ENCODE measurements at regions not wholly inside any gene's neighbourhood (a gene's known extent, or its start where the extent isn't known, plus 50 kb on each side); places are given as distances from the start of the nearest gene placed in this dataset.

DNA sequence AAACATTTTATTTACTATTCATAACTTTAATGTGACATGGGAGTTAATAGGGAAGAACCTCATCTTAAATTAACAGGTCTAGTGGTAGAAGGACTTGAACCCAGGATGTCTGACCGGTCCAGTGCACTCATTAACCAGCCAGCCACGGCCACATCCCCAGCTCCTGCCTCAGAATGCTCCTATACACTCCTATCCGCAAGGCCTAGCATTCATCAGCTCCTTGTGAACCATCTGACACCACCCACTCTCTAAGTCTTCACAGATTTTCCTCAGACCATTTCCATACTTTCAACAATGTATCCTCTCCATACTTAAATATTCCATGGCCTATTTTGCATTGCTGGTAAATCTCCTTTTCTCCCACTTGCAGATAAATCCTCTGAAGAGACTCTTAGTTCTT, 98.3 kb downstream of the KLF12 start:
- no peaks in the 10 kb centered on the region for H3K36me3 Mint-ChIP-seq
- H3K27ac Mint-ChIP-seq = peak overlapping the region; percentile 98
- no peaks in the 10 kb centered on the region; the same call in 1 of the 2 replicates for H3K27me3 Mint-ChIP-seq (ENCODE audit: low read depth)
- CTCF ChIA-PET = interaction anchor here (0.9 kb wide), 1 partner anchor 187 kb away, joined by 3 read pairs; no protein-coding TSS in a partner anchor
- peaks cover 57% of the 10 kb centered on the region for H3K4me1 Mint-ChIP-seq
- H3K4me3 Mint-ChIP-seq = peak overlapping the region; percentile 47
- TF ChIP-seq GABPB1 (CRISPR knock-in tag; IDR thresholded peaks at IDR 0.05) = no peak
- TF ChIP-seq ZNF512 (CRISPR knock-in tag; IDR thresholded peaks at IDR 0.05; ENCODE audit: borderline replicate concordance) = no peak
- ATAC-seq (peak; percentile 32), DNase-seq (ENCODE audit: low spot score) (no peak)
- POLR2A ChIA-PET = interaction anchor here (1.0 kb wide), 1 partner anchor 251 kb away, joined by 4 read pairs; no protein-coding TSS in a partner anchor
- H3K9me3 Mint-ChIP-seq = no peaks in the 10 kb centered on the region

DNA sequence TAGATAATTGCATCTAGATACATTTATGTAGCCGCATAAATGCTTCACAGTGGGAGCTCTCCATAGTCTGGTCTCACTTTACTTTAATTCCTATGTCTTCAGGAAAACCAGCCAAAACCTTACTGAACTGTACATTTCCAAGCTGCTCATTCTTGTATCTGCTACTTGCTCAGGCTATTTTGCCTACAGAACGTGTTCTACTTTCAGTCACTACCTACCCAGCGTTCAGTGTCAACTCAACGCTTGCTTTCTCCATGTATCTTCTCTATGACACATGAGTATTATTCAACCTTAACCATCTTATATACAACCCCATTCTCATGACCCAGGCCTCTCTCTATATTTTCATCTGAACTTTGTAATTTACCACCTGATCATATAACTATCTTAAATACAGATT, 101.9 kb downstream of the KLF12 start:
- TF ChIP-seq, protein P1, sequence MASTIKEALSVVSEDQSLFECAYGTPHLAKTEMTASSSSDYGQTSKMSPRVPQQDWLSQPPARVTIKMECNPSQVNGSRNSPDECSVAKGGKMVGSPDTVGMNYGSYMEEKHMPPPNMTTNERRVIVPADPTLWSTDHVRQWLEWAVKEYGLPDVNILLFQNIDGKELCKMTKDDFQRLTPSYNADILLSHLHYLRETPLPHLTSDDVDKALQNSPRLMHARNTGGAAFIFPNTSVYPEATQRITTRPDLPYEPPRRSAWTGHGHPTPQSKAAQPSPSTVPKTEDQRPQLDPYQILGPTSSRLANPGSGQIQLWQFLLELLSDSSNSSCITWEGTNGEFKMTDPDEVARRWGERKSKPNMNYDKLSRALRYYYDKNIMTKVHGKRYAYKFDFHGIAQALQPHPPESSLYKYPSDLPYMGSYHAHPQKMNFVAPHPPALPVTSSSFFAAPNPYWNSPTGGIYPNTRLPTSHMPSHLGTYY (CRISPR knock-in tag; IDR thresholded peaks at IDR 0.05) = no peak
- no peak for TF ChIP-seq MAX (CRISPR knock-in tag; IDR thresholded peaks at IDR 0.05)
- no peak for TF ChIP-seq CBFB (CRISPR knock-in tag; IDR thresholded peaks at IDR 0.05; ENCODE audit: low read depth)
- no peak for TF ChIP-seq ATF6 (CRISPR knock-in tag; IDR thresholded peaks at IDR 0.05)
- TF ChIP-seq ZNF317 (CRISPR knock-in tag; IDR thresholded peaks at IDR 0.05; ENCODE audit: borderline replicate concordance, low read depth) = no peak
- no peak for TF ChIP-seq CTCF (IDR thresholded peaks at IDR 0.05)
- TF ChIP-seq TEAD1 (CRISPR knock-in tag; IDR thresholded peaks at IDR 0.05) = no peak
- Mint-ChIP-seq H3K27ac (no peak overlapping the region), H3K27me3 (ENCODE audit: low read depth) (no peaks in the 10 kb centered on the region; the same call in 1 of the 2 replicates), H3K36me3 (no peaks in the 10 kb centered on the region), H3K4me3 (no peak overlapping the region), H3K4me1 (peaks cover 63% of the 10 kb centered on the region), H3K9me3 (no peaks in the 10 kb centered on the region)
- no peak for DNase-seq (ENCODE audit: low spot score)
- ATAC-seq = no peak
- CTCF ChIA-PET = no interaction called here
- POLR2A ChIA-PET = interaction anchor here (0.6 kb wide), 1 partner anchor 683 kb away, joined by 3 read pairs; no protein-coding TSS in a partner anchor

- ChIA-PET POLR2A (interaction anchor here (0.6 kb wide), 1 partner anchor 18 kb away, joined by 3 read pairs; no protein-coding TSS in a partner anchor), CTCF (interaction anchor here (0.7 to 0.8 kb wide), 2 partner anchors 20 to 260 kb away, joined by 3 to 5 read pairs; no protein-coding TSS in a partner anchor)
- peak; percentile 32 for ATAC-seq
- no peak for TF ChIP-seq RELA (CRISPR knock-in tag; IDR thresholded peaks at IDR 0.05; ENCODE audit: borderline replicate concordance)
- no peak for TF ChIP-seq EMX1 (CRISPR knock-in tag; IDR thresholded peaks at IDR 0.05)
- no peak for TF ChIP-seq NFE2L1 (CRISPR knock-in tag; IDR thresholded peaks at IDR 0.05)
- TF ChIP-seq, protein P2, sequence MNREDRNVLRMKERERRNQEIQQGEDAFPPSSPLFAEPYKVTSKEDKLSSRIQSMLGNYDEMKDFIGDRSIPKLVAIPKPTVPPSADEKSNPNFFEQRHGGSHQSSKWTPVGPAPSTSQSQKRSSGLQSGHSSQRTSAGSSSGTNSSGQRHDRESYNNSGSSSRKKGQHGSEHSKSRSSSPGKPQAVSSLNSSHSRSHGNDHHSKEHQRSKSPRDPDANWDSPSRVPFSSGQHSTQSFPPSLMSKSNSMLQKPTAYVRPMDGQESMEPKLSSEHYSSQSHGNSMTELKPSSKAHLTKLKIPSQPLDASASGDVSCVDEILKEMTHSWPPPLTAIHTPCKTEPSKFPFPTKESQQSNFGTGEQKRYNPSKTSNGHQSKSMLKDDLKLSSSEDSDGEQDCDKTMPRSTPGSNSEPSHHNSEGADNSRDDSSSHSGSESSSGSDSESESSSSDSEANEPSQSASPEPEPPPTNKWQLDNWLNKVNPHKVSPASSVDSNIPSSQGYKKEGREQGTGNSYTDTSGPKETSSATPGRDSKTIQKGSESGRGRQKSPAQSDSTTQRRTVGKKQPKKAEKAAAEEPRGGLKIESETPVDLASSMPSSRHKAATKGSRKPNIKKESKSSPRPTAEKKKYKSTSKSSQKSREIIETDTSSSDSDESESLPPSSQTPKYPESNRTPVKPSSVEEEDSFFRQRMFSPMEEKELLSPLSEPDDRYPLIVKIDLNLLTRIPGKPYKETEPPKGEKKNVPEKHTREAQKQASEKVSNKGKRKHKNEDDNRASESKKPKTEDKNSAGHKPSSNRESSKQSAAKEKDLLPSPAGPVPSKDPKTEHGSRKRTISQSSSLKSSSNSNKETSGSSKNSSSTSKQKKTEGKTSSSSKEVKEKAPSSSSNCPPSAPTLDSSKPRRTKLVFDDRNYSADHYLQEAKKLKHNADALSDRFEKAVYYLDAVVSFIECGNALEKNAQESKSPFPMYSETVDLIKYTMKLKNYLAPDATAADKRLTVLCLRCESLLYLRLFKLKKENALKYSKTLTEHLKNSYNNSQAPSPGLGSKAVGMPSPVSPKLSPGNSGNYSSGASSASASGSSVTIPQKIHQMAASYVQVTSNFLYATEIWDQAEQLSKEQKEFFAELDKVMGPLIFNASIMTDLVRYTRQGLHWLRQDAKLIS (CRISPR knock-in tag; IDR thresholded peaks at IDR 0.05; ENCODE audit: borderline replicate concordance) = no peak
- TF ChIP-seq, protein P3, sequence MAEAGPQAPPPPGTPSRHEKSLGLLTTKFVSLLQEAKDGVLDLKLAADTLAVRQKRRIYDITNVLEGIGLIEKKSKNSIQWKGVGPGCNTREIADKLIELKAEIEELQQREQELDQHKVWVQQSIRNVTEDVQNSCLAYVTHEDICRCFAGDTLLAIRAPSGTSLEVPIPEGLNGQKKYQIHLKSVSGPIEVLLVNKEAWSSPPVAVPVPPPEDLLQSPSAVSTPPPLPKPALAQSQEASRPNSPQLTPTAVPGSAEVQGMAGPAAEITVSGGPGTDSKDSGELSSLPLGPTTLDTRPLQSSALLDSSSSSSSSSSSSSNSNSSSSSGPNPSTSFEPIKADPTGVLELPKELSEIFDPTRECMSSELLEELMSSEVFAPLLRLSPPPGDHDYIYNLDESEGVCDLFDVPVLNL (CRISPR knock-in tag; IDR thresholded peaks at IDR 0.05; ENCODE audit: borderline replicate concordance, low read depth) = no peak
- TF ChIP-seq ZNF317 (CRISPR knock-in tag; IDR thresholded peaks at IDR 0.05; ENCODE audit: borderline replicate concordance, low read depth) = no peak
- no peak for TF ChIP-seq GABPB1 (CRISPR knock-in tag; IDR thresholded peaks at IDR 0.05)
- no peak for TF ChIP-seq NFATC4 (CRISPR knock-in tag; IDR thresholded peaks at IDR 0.05)
- no peak for TF ChIP-seq GTF2I (CRISPR knock-in tag; conservative IDR thresholded peaks at IDR 0.05)
- no peak for TF ChIP-seq ATF3 (CRISPR knock-in tag; conservative IDR thresholded peaks at IDR 0.05)
- Mint-ChIP-seq H3K36me3 (peaks cover 8% of the 10 kb centered on the region), H3K27me3 (ENCODE audit: low read depth) (peaks cover 17% of the 10 kb centered on the region), H3K4me1 (peaks cover 67% of the 10 kb centered on the region), H3K27ac (peak overlapping the region; percentile 90), H3K9me3 (peaks cover 6% of the 10 kb centered on the region), H3K4me3 (peak overlapping the region; percentile 68)
- DNase-seq (ENCODE audit: low spot score) = no peak
Measured at GRCh38 chr13:74027161-74027779, 106.9 kb downstream of the KLF12 start.

Data from WTC11 (cell line).